PFSK-1 (cell line): ENCODE measurements at regions not wholly inside any gene's neighbourhood (a gene's known extent, or its start where the extent isn't known, plus 50 kb on each side); places are given as distances from the start of the nearest gene placed in this dataset.

Experiments
- FOXP2 ChIP-seq: optimal IDR thresholded peaks from 2 replicates; pipeline ENCODE3; 2011; ENCODE audit warnings: borderline replicate concordance, control low read depth, inconsistent platforms; ENCODE audit not compliant: insufficient read depth; ENCODE audit errors: extremely low read length, extremely low read depth
- POLR2AphosphoS5 ChIP-seq: IDR thresholded peaks from 2 replicates; pipeline ENCODE4 v1.6.1; 2012; ENCODE audit warnings: low read depth, mild to moderate bottlenecking, control low read depth, low read length, moderate library complexity
- REST ChIP-seq, 2 experiments: IDR thresholded peaks; 2 replicates each; pipeline versions ENCODE4 v1.6.1 to v1.8.0; 2011 to 2012; ENCODE audit warnings: low read depth in 2 of 2, low read length in 2 of 2, control low read depth in 1 of 2, inconsistent platforms in 1 of 2, mild to moderate bottlenecking in 1 of 2, moderate library complexity in 1 of 2; ENCODE audit not compliant: insufficient read depth in 1 of 2
- SIN3A ChIP-seq: IDR thresholded peaks from 2 replicates; pipeline ENCODE4 v1.6.1; 2012; ENCODE audit warnings: mild to moderate bottlenecking, low read length, moderate library complexity, borderline replicate concordance; ENCODE audit not compliant: insufficient read depth
- TAF1 ChIP-seq: IDR thresholded peaks from 2 replicates; pipeline ENCODE4 v1.6.1; 2012; ENCODE audit warnings: low read length, control low read depth, borderline replicate concordance; ENCODE audit not compliant: insufficient read depth

- TF ChIP-seq TAF1 (no peak), SIN3A (no peak), REST (IDR thresholded peaks at IDR 0.05; ENCODE audit: insufficient read depth in 1 of 2, low read depth in 2 of 2, low read length in 2 of 2) (no peak), POLR2AphosphoS5 (no peak), FOXP2 (no peak)
Measured at GRCh38 chr6:115612796-115613479, 447.8 kb downstream of the FRK start.

GRCh38 chr6:115612216-115612615, 448.5 kb downstream of the FRK start:
- TF ChIP-seq SIN3A (no peak), TAF1 (no peak), FOXP2 (no peak), REST (IDR thresholded peaks at IDR 0.05; ENCODE audit: insufficient read depth in 1 of 2, low read depth in 2 of 2, low read length in 2 of 2) (no peak), POLR2AphosphoS5 (no peak)

GRCh38 chr6:115610696-115611095, 450.0 kb downstream of the FRK start:
- TF ChIP-seq SIN3A (no peak), TAF1 (no peak), FOXP2 (no peak), POLR2AphosphoS5 (no peak), REST (IDR thresholded peaks at IDR 0.05; ENCODE audit: insufficient read depth in 1 of 2, low read depth in 2 of 2, low read length in 2 of 2) (no peak)

DNA sequence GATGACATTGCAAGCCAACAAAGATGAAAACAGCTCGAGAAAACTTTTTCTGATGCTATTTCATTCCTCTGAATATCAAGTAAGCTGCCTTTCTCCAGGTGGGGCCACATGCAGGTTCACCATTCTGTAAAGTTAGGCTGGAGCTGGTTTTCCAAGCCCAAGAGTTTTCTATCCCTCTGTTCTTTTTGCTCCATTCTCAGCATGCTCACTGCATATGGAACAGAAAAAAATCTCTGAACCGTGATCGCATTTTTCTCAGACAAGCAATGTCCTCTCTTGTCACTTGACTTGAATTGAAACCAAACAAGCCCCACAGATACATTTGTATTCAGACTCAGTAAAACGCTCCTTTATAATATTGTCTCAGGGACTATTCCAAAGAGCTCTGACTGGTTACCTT, 451.6 kb downstream of the FRK start:
- TF ChIP-seq POLR2AphosphoS5: no peak
- no peak for TF ChIP-seq TAF1

GRCh38 chr6:115602466-115602865, 458.2 kb downstream of the FRK start:
- no peak for TF ChIP-seq SIN3A
- TF ChIP-seq FOXP2: no peak
- TF ChIP-seq POLR2AphosphoS5: no peak
- no peak for TF ChIP-seq TAF1
- no peak for TF ChIP-seq REST (IDR thresholded peaks at IDR 0.05; ENCODE audit: insufficient read depth in 1 of 2, low read depth in 2 of 2, low read length in 2 of 2)
